ENCODE measurements at regions not wholly inside any gene's neighbourhood (a gene's known extent, or its start where the extent isn't known, plus 50 kb on each side); places are given as distances from the start of the nearest gene placed in this dataset.

DNA sequence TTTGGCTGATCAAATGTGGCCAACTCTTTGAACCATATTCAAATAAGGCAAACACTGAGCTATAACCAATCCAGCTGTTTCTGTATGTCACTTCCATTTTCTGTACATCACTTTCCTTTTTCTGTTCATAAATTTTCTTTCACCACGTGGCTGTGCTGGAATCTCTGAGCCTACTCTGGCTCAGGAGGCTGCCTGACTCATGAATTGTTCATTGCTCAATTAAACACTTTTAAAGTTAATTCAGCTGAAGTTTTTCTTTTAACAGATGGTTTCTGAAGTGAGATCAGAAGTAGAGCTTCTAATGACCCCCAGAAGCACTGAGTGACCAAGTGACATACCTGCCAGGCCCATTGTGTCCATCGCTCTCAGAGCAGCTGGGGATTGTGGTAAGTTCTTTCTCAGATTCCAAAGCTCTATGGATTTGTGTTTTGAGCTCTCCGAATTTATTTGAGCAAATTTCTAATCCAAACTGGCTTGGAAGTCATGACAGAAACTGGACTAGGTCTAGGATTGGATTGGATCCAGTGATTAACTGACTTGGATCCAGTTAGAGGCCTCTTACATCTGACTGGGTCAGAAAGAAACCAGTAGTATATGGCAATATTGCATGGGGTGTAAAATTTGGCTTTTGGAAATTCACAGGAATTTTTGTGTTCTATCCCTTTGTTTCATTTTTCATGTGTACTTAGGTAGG lies 121.2 kb upstream of the BANK1 start:
- TF ChIP-seq, protein P1, sequence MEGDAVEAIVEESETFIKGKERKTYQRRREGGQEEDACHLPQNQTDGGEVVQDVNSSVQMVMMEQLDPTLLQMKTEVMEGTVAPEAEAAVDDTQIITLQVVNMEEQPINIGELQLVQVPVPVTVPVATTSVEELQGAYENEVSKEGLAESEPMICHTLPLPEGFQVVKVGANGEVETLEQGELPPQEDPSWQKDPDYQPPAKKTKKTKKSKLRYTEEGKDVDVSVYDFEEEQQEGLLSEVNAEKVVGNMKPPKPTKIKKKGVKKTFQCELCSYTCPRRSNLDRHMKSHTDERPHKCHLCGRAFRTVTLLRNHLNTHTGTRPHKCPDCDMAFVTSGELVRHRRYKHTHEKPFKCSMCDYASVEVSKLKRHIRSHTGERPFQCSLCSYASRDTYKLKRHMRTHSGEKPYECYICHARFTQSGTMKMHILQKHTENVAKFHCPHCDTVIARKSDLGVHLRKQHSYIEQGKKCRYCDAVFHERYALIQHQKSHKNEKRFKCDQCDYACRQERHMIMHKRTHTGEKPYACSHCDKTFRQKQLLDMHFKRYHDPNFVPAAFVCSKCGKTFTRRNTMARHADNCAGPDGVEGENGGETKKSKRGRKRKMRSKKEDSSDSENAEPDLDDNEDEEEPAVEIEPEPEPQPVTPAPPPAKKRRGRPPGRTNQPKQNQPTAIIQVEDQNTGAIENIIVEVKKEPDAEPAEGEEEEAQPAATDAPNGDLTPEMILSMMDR (IDR thresholded peaks at IDR 0.05): no peak
- TF ChIP-seq JUN (IDR thresholded peaks at IDR 0.05): no peak
- no peak for TF ChIP-seq HOXB5 (CRISPR knock-in tag; IDR thresholded peaks at IDR 0.05)
- TF ChIP-seq, protein P2, sequence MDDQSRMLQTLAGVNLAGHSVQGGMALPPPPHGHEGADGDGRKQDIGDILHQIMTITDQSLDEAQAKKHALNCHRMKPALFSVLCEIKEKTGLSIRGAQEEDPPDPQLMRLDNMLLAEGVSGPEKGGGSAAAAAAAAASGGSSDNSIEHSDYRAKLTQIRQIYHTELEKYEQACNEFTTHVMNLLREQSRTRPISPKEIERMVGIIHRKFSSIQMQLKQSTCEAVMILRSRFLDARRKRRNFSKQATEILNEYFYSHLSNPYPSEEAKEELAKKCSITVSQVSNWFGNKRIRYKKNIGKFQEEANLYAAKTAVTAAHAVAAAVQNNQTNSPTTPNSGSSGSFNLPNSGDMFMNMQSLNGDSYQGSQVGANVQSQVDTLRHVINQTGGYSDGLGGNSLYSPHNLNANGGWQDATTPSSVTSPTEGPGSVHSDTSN (IDR thresholded peaks at IDR 0.05): no peak
- TF ChIP-seq, protein P3, sequence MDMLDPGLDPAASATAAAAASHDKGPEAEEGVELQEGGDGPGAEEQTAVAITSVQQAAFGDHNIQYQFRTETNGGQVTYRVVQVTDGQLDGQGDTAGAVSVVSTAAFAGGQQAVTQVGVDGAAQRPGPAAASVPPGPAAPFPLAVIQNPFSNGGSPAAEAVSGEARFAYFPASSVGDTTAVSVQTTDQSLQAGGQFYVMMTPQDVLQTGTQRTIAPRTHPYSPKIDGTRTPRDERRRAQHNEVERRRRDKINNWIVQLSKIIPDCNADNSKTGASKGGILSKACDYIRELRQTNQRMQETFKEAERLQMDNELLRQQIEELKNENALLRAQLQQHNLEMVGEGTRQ (IDR thresholded peaks at IDR 0.05): no peak
- no peak for TF ChIP-seq SMC3 (IDR thresholded peaks at IDR 0.05)
